CD4-positive, alpha-beta memory T cell (primary cell): ENCODE measurements at regions not wholly inside any gene's neighbourhood (a gene's known extent, or its start where the extent isn't known, plus 50 kb on each side); places are given as distances from the start of the nearest gene placed in this dataset.
"Not testable (repeated sequence)": the region's sequence is repeated elsewhere in the genome, so short reads cannot be mapped to it uniquely, and the experiment has no call there.

Experiments used
- CTCF ChIA-PET: fragments of 350-600 bp; sonication (Branson Sonifier 250); formaldehyde crosslinking; loops from one replicate; lab custom pipeline; 2021; ENCODE audit warnings: inconsistent platforms; ENCODE audit not compliant: partially characterized antibody; lab: Charles Lee
- POLR2A ChIA-PET: fragments of 350-600 bp; sonication (Branson Sonifier 250); formaldehyde crosslinking; loops from one replicate; lab custom pipeline; 2021; ENCODE audit not compliant: partially characterized antibody; lab: Charles Lee
- DNase-seq, 5 donors: peaks; one replicate each; pipeline versions ENCODE4 v3.0.0 to v3.0.0-alpha.2; 2020 to 2022; ENCODE audit warnings: mixed read lengths in 1 of 5
- H3K27ac ChIP-seq: one replicate; pipeline ENCODE4 v1.7.0; 2013; ENCODE audit warnings: low read depth, low read length
- H3K27me3 ChIP-seq: 2 replicates; pipeline ENCODE4 v1.7.0; 2013; ENCODE audit warnings: mild to moderate bottlenecking, low read length, moderate library complexity; ENCODE audit not compliant: insufficient read depth
- H3K36me3 ChIP-seq: 2 replicates; pipeline ENCODE4 v1.7.0; 2013; ENCODE audit warnings: mild to moderate bottlenecking, low read length, moderate library complexity; ENCODE audit not compliant: insufficient read depth
- H3K4me1 ChIP-seq: 2 replicates; pipeline ENCODE4 v1.7.0; 2013; ENCODE audit warnings: mild to moderate bottlenecking, low read length, moderate library complexity; ENCODE audit not compliant: insufficient read depth
- H3K4me3 ChIP-seq, 2 donors: one replicate each; pipeline ENCODE4 v1.7.0; 2013; ENCODE audit warnings: low read length in 2 of 2, mild to moderate bottlenecking in 1 of 2
- H3K9me3 ChIP-seq, 2 donors: one replicate each; pipeline ENCODE4 v1.7.0; 2013; ENCODE audit warnings: low read length in 2 of 2, control low read depth in 1 of 2; ENCODE audit not compliant: control insufficient read depth in 1 of 2
- H3K27ac Mint-ChIP-seq, 7 donors: one replicate each; pipeline ENCODE4 v1.8.0; 2020 to 2021; ENCODE audit warnings: mixed read lengths in 7 of 7, mild to moderate bottlenecking in 6 of 7, inconsistent platforms in 3 of 7, moderate library complexity in 3 of 7
- H3K27me3 Mint-ChIP-seq, 2 donors: one replicate each; pipeline ENCODE4 v1.8.0; 2020 to 2021; ENCODE audit warnings: mixed read lengths in 2 of 2
- H3K36me3 Mint-ChIP-seq, 2 donors: one replicate each; pipeline ENCODE4 v1.8.0; 2020 to 2021; ENCODE audit warnings: mixed read lengths in 2 of 2, inconsistent platforms in 1 of 2, mild to moderate bottlenecking in 1 of 2
- H3K4me1 Mint-ChIP-seq, 4 donors: one replicate each; pipeline ENCODE4 v1.8.0; 2020 to 2021; ENCODE audit warnings: mixed read lengths in 4 of 4, mild to moderate bottlenecking in 1 of 4
- H3K4me3 Mint-ChIP-seq, 8 donors: one replicate each; pipeline ENCODE4 v1.8.0; 2020 to 2021; ENCODE audit warnings: mixed read lengths in 8 of 8, mild to moderate bottlenecking in 7 of 8, moderate library complexity in 6 of 8, inconsistent platforms in 3 of 8
- H3K9me3 Mint-ChIP-seq, 8 donors: one replicate each; pipeline ENCODE4 v1.8.0; 2020 to 2021; ENCODE audit warnings: mixed read lengths in 8 of 8, mild to moderate bottlenecking in 5 of 8, inconsistent platforms in 3 of 8, moderate library complexity in 1 of 8
- intact Hi-C: fragments of 100-400 bp; cut with micrococcal nuclease; formaldehyde crosslinking; loops from one replicate; pipeline ENCODE4 v1.15.1; 2023

DNA sequence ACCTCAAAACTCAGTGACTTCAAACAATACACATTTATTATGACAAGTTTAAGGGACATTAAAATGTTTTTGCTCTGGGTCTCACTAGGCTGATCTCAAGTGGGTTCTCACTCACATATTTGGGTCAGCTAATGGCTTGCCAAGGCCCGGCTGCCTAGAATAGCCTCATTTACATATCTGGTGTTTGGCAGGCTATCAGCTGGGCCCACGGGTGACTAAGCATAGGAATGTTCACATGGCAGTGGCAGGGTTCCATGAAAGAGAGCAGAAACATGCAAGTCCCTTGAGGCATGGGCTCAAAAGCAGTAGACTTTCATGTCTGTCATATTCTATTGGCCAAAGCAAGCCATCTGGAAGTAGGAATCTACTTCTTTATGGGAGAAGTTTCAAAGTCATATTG is 492.6 kb downstream of the KCNT2 start:
- no peak overlapping the region for H3K4me3 Mint-ChIP-seq
- ChIA-PET POLR2A (no interaction called here), CTCF (no interaction called here)
- Histone ChIP-seq H3K4me3 (no peak overlapping the region), H3K27me3 (no peaks in the 10 kb centered on the region), H3K9me3 (no peaks in the 10 kb centered on the region), H3K27ac (no peak overlapping the region), H3K36me3 (no peaks in the 10 kb centered on the region), H3K4me1 (no peaks in the 10 kb centered on the region)
- H3K9me3 Mint-ChIP-seq = peaks cover 0 to 3% (median 1%) of the 10 kb centered on the region in 8 donors
- no peak for DNase-seq
- no peaks in the 10 kb centered on the region for H3K27me3 Mint-ChIP-seq
- no peaks in the 10 kb centered on the region for H3K4me1 Mint-ChIP-seq
- H3K27ac Mint-ChIP-seq = no peak overlapping the region
- H3K36me3 Mint-ChIP-seq = no peaks in the 10 kb centered on the region
- intact Hi-C loops = no loop called here

DNA sequence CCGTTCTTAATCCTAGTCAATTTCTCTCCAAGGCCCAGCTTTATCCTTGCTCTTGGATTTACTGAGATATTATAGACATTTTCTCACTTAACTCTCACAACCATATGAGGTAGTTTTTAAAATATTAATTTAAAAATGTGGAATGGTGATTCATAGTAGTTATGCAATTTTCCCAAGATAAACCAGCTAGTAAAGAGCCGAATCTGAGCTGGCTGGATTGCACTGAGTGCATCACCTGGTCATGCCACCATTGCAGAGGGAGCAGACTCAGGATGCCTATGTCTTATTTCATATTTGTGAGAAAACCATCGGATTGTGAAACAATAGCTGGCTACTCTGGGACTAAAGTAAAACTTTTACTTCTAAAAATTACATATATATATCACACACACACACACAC is 494.0 kb downstream of the KCNT2 start:
- no peak overlapping the region for H3K27ac Mint-ChIP-seq
- H3K4me3 Mint-ChIP-seq = no peak overlapping the region
- no peaks in the 10 kb centered on the region for H3K4me1 Mint-ChIP-seq
- H3K27me3 ChIP-seq = no peaks in the 10 kb centered on the region
- no peak overlapping the region for H3K4me3 ChIP-seq
- H3K27ac ChIP-seq = no peak overlapping the region
- ChIA-PET POLR2A (no interaction called here), CTCF (no interaction called here)
- no peaks in the 10 kb centered on the region for H3K36me3 Mint-ChIP-seq
- DNase-seq = no peak
- intact Hi-C loops = no loop called here
- no peaks in the 10 kb centered on the region for H3K27me3 Mint-ChIP-seq
- peaks cover 0 to 16% (median 4%) of the 10 kb centered on the region in 8 donors for H3K9me3 Mint-ChIP-seq
- no peaks in the 10 kb centered on the region for H3K9me3 ChIP-seq
- no peaks in the 10 kb centered on the region for H3K4me1 ChIP-seq
- no peaks in the 10 kb centered on the region for H3K36me3 ChIP-seq

- H3K36me3 Mint-ChIP-seq, H3K36me3 ChIP-seq, H3K9me3 ChIP-seq, H3K27ac ChIP-seq, DNase-seq, H3K27ac Mint-ChIP-seq, H3K4me1 Mint-ChIP-seq, H3K27me3 Mint-ChIP-seq, H3K4me3 Mint-ChIP-seq, intact Hi-C loops, POLR2A ChIA-PET, H3K27me3 ChIP-seq, H3K4me3 ChIP-seq, H3K4me1 ChIP-seq, CTCF ChIA-PET: not testable (repeated sequence)
- H3K9me3 Mint-ChIP-seq = peaks cover 0 to 16% (median 4%) of the 10 kb centered on the region in 8 donors
These were observed 499.2 kb downstream of the KCNT2 start for GRCh38 chr1:196108990-196109389.

DNA sequence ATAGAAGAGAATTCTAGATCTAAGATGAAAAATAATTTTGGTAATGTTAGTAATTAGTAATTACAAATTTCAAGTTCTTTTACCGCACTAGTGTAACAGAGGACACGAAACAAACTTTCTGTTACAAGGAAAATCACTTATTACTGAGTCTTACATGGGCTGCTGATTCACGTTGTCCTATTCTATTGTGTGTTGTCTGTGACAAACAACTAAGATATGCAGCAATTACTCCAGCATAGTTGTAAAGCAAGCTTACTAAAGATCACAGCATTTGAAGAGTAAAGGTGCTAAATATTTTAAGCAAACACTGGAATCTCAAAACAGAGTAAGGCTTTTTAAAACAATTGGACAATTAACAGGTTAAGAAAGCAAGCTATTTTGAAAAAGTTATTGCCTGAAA is 502.3 kb downstream of the KCNT2 start:
- no peaks in the 10 kb centered on the region for H3K27me3 ChIP-seq
- ChIA-PET POLR2A (interaction anchor here (0.6 kb wide), 1 partner anchor 32 kb away, joined by 3 read pairs; no protein-coding TSS in a partner anchor), CTCF (no interaction called here)
- intact Hi-C loops = no loop called here
- no peaks in the 10 kb centered on the region for H3K4me1 Mint-ChIP-seq
- H3K36me3 ChIP-seq = no peaks in the 10 kb centered on the region
- H3K9me3 ChIP-seq = peaks cover 0 to 6% of the 10 kb centered on the region in 2 donors
- H3K4me1 ChIP-seq = no peaks in the 10 kb centered on the region
- no peak overlapping the region for H3K4me3 Mint-ChIP-seq
- no peaks in the 10 kb centered on the region for H3K36me3 Mint-ChIP-seq
- H3K27me3 Mint-ChIP-seq = no peaks in the 10 kb centered on the region
- H3K4me3 ChIP-seq = no peak overlapping the region
- no peak for DNase-seq
- no peak overlapping the region for H3K27ac Mint-ChIP-seq
- H3K27ac ChIP-seq = no peak overlapping the region
- H3K9me3 Mint-ChIP-seq = peaks cover 2 to 24% (median 8%) of the 10 kb centered on the region in 8 donors

DNA sequence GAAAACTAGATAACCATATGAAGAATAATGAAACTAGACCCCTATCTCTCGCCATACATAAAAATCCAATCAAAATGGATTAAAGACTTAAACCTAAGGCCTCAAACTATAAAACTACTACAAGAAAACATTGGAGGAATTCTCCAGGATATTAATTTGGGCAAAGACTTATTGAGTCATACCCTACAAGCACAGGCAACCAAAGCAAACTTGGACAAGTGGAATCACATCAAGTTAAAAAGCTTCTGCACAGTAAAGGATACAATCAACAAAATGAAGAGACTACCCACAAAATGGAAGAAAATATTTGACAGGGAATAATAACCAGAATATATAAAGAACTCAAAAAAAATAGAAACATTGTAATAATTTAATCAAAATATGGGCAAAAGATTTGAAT is 505.4 kb downstream of the KCNT2 start:
- POLR2A ChIA-PET = no interaction called here
- no peaks in the 10 kb centered on the region for H3K27me3 ChIP-seq
- no peak overlapping the region for H3K27ac ChIP-seq
- Mint-ChIP-seq H3K36me3 (no peaks in the 10 kb centered on the region), H3K9me3 (peaks cover 0 to 15% (median 5%) of the 10 kb centered on the region in 8 donors), H3K27me3 (no peaks in the 10 kb centered on the region), H3K27ac (no peak overlapping the region), H3K4me1 (no peaks in the 10 kb centered on the region), H3K4me3 (no peak overlapping the region)
- no peak overlapping the region for H3K4me3 ChIP-seq
- DNase-seq = no peak
- CTCF ChIA-PET = no interaction called here
- H3K9me3 ChIP-seq = peaks cover 0 to 7% of the 10 kb centered on the region in 2 donors
- intact Hi-C loops = no loop called here
- no peaks in the 10 kb centered on the region for H3K36me3 ChIP-seq
- H3K4me1 ChIP-seq = no peaks in the 10 kb centered on the region

- H3K27me3 Mint-ChIP-seq = no peaks in the 10 kb centered on the region
- POLR2A ChIA-PET = no interaction called here
- no peak overlapping the region for H3K27ac Mint-ChIP-seq
These were observed 510.2 kb downstream of the KCNT2 start for GRCh38 chr1:196098000-196098399.

DNA sequence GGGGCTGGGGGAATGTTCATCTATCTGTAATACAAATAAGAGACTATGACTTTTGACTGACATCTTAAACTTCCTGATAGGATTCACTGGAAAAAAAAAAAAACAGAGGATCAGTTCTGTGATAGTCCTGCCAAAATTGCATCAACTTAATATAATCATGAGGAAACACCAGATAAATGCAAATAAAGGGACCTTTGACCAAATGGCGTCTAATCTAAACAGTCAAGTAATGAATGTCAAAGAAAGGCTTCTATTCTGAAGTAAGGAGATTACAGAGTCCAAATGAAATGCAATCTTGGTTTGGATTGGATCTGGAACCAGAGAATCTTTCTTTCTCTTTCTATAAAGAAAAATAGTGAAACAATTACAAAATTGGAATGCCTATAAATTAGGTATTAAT is 513.4 kb downstream of the KCNT2 start:
- no peak for DNase-seq
- ChIA-PET CTCF (no interaction called here), POLR2A (no interaction called here)
- Mint-ChIP-seq H3K27ac (no peak overlapping the region), H3K4me1 (no peaks in the 10 kb centered on the region), H3K4me3 (no peak overlapping the region), H3K9me3 (peaks cover 0 to 2% (median 0%) of the 10 kb centered on the region in 8 donors), H3K36me3 (no peaks in the 10 kb centered on the region), H3K27me3 (no peaks in the 10 kb centered on the region)
- intact Hi-C loops = no loop called here
- Histone ChIP-seq H3K27me3 (no peaks in the 10 kb centered on the region), H3K4me1 (no peaks in the 10 kb centered on the region), H3K9me3 (no peaks in the 10 kb centered on the region), H3K27ac (no peak overlapping the region), H3K36me3 (no peaks in the 10 kb centered on the region), H3K4me3 (no peak overlapping the region)

More at GRCh38 chr1:196098000-196098399, 510.2 kb downstream of the KCNT2 start:
- peaks cover 0 to 13% (median 5%) of the 10 kb centered on the region in 8 donors for H3K9me3 Mint-ChIP-seq
- no peak overlapping the region for H3K4me3 Mint-ChIP-seq
- no peak overlapping the region for H3K4me3 ChIP-seq
- H3K36me3 Mint-ChIP-seq = no peaks in the 10 kb centered on the region
- no peak overlapping the region for H3K27ac ChIP-seq
- CTCF ChIA-PET = no interaction called here
- H3K27me3 ChIP-seq = no peaks in the 10 kb centered on the region
- intact Hi-C loops = no loop called here
- no peaks in the 10 kb centered on the region for H3K4me1 ChIP-seq
- no peaks in the 10 kb centered on the region for H3K4me1 Mint-ChIP-seq
- DNase-seq = no peak
- H3K9me3 ChIP-seq = peaks cover 0 to 7% of the 10 kb centered on the region in 2 donors
- H3K36me3 ChIP-seq = no peaks in the 10 kb centered on the region
